H9 (cell line): ENCODE measurements at regions not wholly inside any gene's neighbourhood (a gene's known extent, or its start where the extent isn't known, plus 50 kb on each side); places are given as distances from the start of the nearest gene placed in this dataset.

Experiments
- DNase-seq: peaks from one replicate; pipeline ENCODE4 v3.0.0-alpha.2; 2017
- H2AFZ ChIP-seq: one replicate; pipeline ENCODE4 v1.6.1; 2013; ENCODE audit warnings: mild to moderate bottlenecking, low read length, control low read depth, moderate library complexity
- H2AK5ac ChIP-seq: 2 replicates; pipeline ENCODE4 v1.6.1; 2013; ENCODE audit warnings: low read length, control low read depth, mixed read lengths; ENCODE audit not compliant: insufficient read length
- H2BK120ac ChIP-seq: one replicate; pipeline ENCODE4 v1.6.1; 2013; ENCODE audit warnings: low read depth, mild to moderate bottlenecking, low read length, control low read depth, inconsistent platforms; ENCODE audit not compliant: poor library complexity, severe bottlenecking
- H2BK12ac ChIP-seq: 2 replicates; pipeline ENCODE4 v1.6.1; 2013; ENCODE audit warnings: low read length, control low read depth, mixed read lengths, low read depth; ENCODE audit not compliant: insufficient read length
- H2BK15ac ChIP-seq: 2 replicates; pipeline ENCODE4 v1.6.1; 2013; ENCODE audit warnings: low read depth, low read length, control low read depth
- H2BK20ac ChIP-seq: one replicate; pipeline ENCODE4 v1.6.1; 2013; ENCODE audit warnings: low read depth, mild to moderate bottlenecking, low read length, control low read depth, inconsistent platforms; ENCODE audit not compliant: poor library complexity, severe bottlenecking
- H2BK5ac ChIP-seq: 2 replicates; pipeline ENCODE4 v1.6.1; 2013; ENCODE audit warnings: low read length, control low read depth, mixed read lengths; ENCODE audit not compliant: insufficient read length
- H3K14ac ChIP-seq: 2 replicates; pipeline ENCODE4 v1.6.1; 2013; ENCODE audit warnings: low read length, control low read depth; ENCODE audit not compliant: insufficient read depth
- H3K18ac ChIP-seq: 2 replicates; pipeline ENCODE4 v1.6.1; 2013; ENCODE audit warnings: low read depth, mild to moderate bottlenecking, mixed read lengths, low read length, control low read depth; ENCODE audit not compliant: insufficient read length
- H3K23ac ChIP-seq: 2 replicates; pipeline ENCODE4 v1.6.1; 2013; ENCODE audit warnings: low read length, control low read depth, mixed read lengths, low read depth; ENCODE audit not compliant: insufficient read length
- H3K23me2 ChIP-seq: 2 replicates; pipeline ENCODE4 v1.6.1; 2013; ENCODE audit warnings: low read depth, mild to moderate bottlenecking, mixed read lengths, low read length, control low read depth; ENCODE audit not compliant: insufficient read length, poor library complexity, severe bottlenecking
- H3K27ac ChIP-seq: 2 replicates; pipeline ENCODE4 v1.5.1; 2013; ENCODE audit warnings: low read length, control low read depth, mixed read lengths, low read depth; ENCODE audit not compliant: insufficient read length
- H3K27me3 ChIP-seq: 2 replicates; pipeline ENCODE4 v1.6.1; 2013; ENCODE audit warnings: low read length, control low read depth, inconsistent platforms; ENCODE audit not compliant: insufficient read depth
- H3K4ac ChIP-seq: 2 replicates; pipeline ENCODE4 v1.6.1; 2013; ENCODE audit warnings: low read depth, mild to moderate bottlenecking, control low read depth, inconsistent platforms, low read length, moderate library complexity
- H3K4me1 ChIP-seq: 2 replicates; pipeline ENCODE4 v1.6.1; 2013; ENCODE audit warnings: low read length, control low read depth, inconsistent platforms; ENCODE audit not compliant: insufficient read depth
- H3K4me2 ChIP-seq: 2 replicates; pipeline ENCODE4 v1.6.1; 2013; ENCODE audit warnings: low read length, control low read depth, mixed read lengths; ENCODE audit not compliant: insufficient read length, insufficient read depth
- H3K56ac ChIP-seq: 2 replicates; pipeline ENCODE4 v1.6.1; 2013; ENCODE audit warnings: low read depth, mild to moderate bottlenecking, mixed read lengths, low read length, control low read depth; ENCODE audit not compliant: insufficient read length
- H3K79me1 ChIP-seq: 2 replicates; pipeline ENCODE4 v1.6.1; 2013; ENCODE audit warnings: low read depth, mild to moderate bottlenecking, moderate library complexity, low read length, control low read depth, inconsistent platforms; ENCODE audit not compliant: insufficient read depth, poor library complexity, severe bottlenecking
- H3K79me2 ChIP-seq: 2 replicates; pipeline ENCODE4 v1.6.1; 2013; ENCODE audit warnings: low read length, control low read depth, inconsistent platforms; ENCODE audit not compliant: insufficient read depth
- H3K9ac ChIP-seq: 2 replicates; pipeline ENCODE4 v1.6.1; 2013; ENCODE audit warnings: low read length, control low read depth, mixed read lengths; ENCODE audit not compliant: insufficient read length; ENCODE audit errors: extremely low read depth
- H3K9me3 ChIP-seq: one replicate; pipeline ENCODE4 v1.6.1; 2013; ENCODE audit warnings: low read depth, low read length, inconsistent platforms; ENCODE audit not compliant: control insufficient read depth
- H3T11ph ChIP-seq: one replicate; pipeline ENCODE4 v1.6.1; 2013; ENCODE audit warnings: mild to moderate bottlenecking, low read length, control low read depth, inconsistent platforms
- H4K20me1 ChIP-seq: one replicate; pipeline ENCODE4 v1.6.1; 2013; ENCODE audit not compliant: control insufficient read depth, insufficient read length, insufficient read depth
- H4K5ac ChIP-seq: 2 replicates; pipeline ENCODE4 v1.6.1; 2013; ENCODE audit warnings: low read depth, mild to moderate bottlenecking, mixed read lengths, low read length, control low read depth; ENCODE audit not compliant: insufficient read length
- H4K8ac ChIP-seq: replicated peaks from 2 replicates; pipeline ENCODE4 v1.6.1; 2013; ENCODE audit warnings: low read length, control low read depth, mixed read lengths, low read depth; ENCODE audit not compliant: insufficient read length
- H4K91ac ChIP-seq: 2 replicates; pipeline ENCODE4 v1.6.1; 2013; ENCODE audit warnings: low read depth, mild to moderate bottlenecking, moderate library complexity, mixed read lengths, low read length, control low read depth; ENCODE audit not compliant: insufficient read length
- H3K27ac Mint-ChIP-seq, 3 experiments: 2 replicates in 2 of 3; 3 replicates in 1 of 3; pipeline ENCODE4 v1.8.0; 2020 to 2021; ENCODE audit warnings: mixed read lengths in 3 of 3, mild to moderate bottlenecking in 1 of 3, moderate library complexity in 1 of 3
- H3K27me3 Mint-ChIP-seq: 2 replicates; pipeline ENCODE4 v1.8.0; 2021; ENCODE audit warnings: low read depth, mild to moderate bottlenecking, moderate library complexity, mixed read lengths
- H3K36me3 Mint-ChIP-seq, 3 experiments: 2 replicates in 2 of 3; 3 replicates in 1 of 3; pipeline ENCODE4 v1.8.0; 2020 to 2021; ENCODE audit warnings: low read depth in 3 of 3, mixed read lengths in 3 of 3; ENCODE audit not compliant: insufficient read depth in 1 of 3
- H3K4me1 Mint-ChIP-seq, 2 experiments: 2 replicates each; pipeline ENCODE4 v1.8.0; 2020; ENCODE audit warnings: mixed read lengths in 2 of 2
- H3K4me3 Mint-ChIP-seq, 2 experiments: 2 replicates in 1 of 2; 3 replicates in 1 of 2; pipeline ENCODE4 v1.8.0; 2020 to 2021; ENCODE audit warnings: mild to moderate bottlenecking in 2 of 2, mixed read lengths in 2 of 2, moderate library complexity in 1 of 2
- H3K9me3 Mint-ChIP-seq, 2 experiments: 2 replicates in 1 of 2; 3 replicates in 1 of 2; pipeline ENCODE4 v1.8.0; 2020; ENCODE audit warnings: mild to moderate bottlenecking in 2 of 2, mixed read lengths in 2 of 2, moderate library complexity in 1 of 2
- TF ChIP-seq, protein P1 (sequence below): fragments of 200-600 bp; sonication (generic); conservative IDR thresholded peaks from 3 replicates; pipeline ENCODE4 v1.8.0; 2021; ENCODE audit warnings: antibody characterized with exemption, mild to moderate bottlenecking

DNA sequence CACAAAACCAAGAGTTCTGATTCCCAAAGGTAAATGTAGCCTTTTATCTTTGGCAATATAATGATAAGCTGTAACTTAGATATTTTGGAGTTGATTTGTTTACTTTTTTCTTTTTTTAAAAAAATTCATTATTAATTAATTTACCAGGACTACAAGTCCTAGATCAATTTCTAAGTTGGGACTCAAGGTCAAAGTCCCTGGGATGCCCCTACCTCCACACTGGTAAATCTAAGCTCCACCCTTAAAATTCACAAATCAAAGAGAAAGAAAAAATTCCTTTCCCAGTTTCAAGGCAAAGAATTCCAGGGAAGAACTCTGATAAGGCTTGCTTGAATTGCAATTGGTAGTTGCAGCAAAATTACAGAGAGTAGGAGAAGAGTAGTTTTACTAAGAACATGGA is 71.3 kb downstream of the MDH1 start:
- H3K23ac ChIP-seq = no peak overlapping the region

More for the DNA sequence above, 71.3 kb downstream of the MDH1 start:
- H3K27ac ChIP-seq = no peak overlapping the region
- TF ChIP-seq, protein P1, sequence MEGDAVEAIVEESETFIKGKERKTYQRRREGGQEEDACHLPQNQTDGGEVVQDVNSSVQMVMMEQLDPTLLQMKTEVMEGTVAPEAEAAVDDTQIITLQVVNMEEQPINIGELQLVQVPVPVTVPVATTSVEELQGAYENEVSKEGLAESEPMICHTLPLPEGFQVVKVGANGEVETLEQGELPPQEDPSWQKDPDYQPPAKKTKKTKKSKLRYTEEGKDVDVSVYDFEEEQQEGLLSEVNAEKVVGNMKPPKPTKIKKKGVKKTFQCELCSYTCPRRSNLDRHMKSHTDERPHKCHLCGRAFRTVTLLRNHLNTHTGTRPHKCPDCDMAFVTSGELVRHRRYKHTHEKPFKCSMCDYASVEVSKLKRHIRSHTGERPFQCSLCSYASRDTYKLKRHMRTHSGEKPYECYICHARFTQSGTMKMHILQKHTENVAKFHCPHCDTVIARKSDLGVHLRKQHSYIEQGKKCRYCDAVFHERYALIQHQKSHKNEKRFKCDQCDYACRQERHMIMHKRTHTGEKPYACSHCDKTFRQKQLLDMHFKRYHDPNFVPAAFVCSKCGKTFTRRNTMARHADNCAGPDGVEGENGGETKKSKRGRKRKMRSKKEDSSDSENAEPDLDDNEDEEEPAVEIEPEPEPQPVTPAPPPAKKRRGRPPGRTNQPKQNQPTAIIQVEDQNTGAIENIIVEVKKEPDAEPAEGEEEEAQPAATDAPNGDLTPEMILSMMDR = no peak
- no peak overlapping the region for H2BK20ac ChIP-seq
- no peaks in the 10 kb centered on the region for H4K20me1 ChIP-seq
- peaks cover 2 to 8% of the 10 kb centered on the region in 2 experiments; a peak in 4 of 5 replicates for H3K9me3 Mint-ChIP-seq
- H3K4me1 ChIP-seq = no peaks in the 10 kb centered on the region
- H2BK15ac ChIP-seq = no peak overlapping the region
- H2BK12ac ChIP-seq = no peak overlapping the region
- H3K4me1 Mint-ChIP-seq = peaks cover 15 to 17% of the 10 kb centered on the region in 2 experiments
- H3K4ac ChIP-seq = no peak overlapping the region
- H3K23me2 ChIP-seq = no peaks in the 10 kb centered on the region
- no peaks in the 10 kb centered on the region for H3K27me3 Mint-ChIP-seq
- H3K4me3 Mint-ChIP-seq = no peak overlapping the region
- DNase-seq = no peak
- no peak overlapping the region for H3K18ac ChIP-seq
- no peak overlapping the region for H2BK120ac ChIP-seq
- no peak overlapping the region for H3K56ac ChIP-seq
- H3K36me3 Mint-ChIP-seq = peaks cover 0 to 36% (median 3%) of the 10 kb centered on the region in 3 experiments; a peak in 4 of 7 replicates
- no peak overlapping the region for H2BK5ac ChIP-seq
- no peak overlapping the region for H4K8ac ChIP-seq
- H3K27ac Mint-ChIP-seq = no peak overlapping the region
- no peak overlapping the region for H2AK5ac ChIP-seq
- no peaks in the 10 kb centered on the region for H3K9me3 ChIP-seq
- no peak overlapping the region for H4K91ac ChIP-seq
- no peak overlapping the region for H2AFZ ChIP-seq
- no peak overlapping the region for H3T11ph ChIP-seq
- H3K79me2 ChIP-seq = no peaks in the 10 kb centered on the region
- no peak overlapping the region for H3K14ac ChIP-seq
- H3K27me3 ChIP-seq = no peaks in the 10 kb centered on the region
- H3K4me2 ChIP-seq = no peak overlapping the region
- no peak overlapping the region for H4K5ac ChIP-seq
- no peaks in the 10 kb centered on the region for H3K79me1 ChIP-seq
- H3K9ac ChIP-seq = no peak overlapping the region
